OCI-LY3 (cell line): ENCODE measurements at regions not wholly inside any gene's neighbourhood (a gene's known extent, or its start where the extent isn't known, plus 50 kb on each side); places are given as distances from the start of the nearest gene placed in this dataset.

Experiments
- EZH2phosphoT487 ChIP-seq: fragments of 200-600 bp; shearing (Covaris generic); IDR thresholded peaks from 2 replicates; pipeline ENCODE4 v1.6.1; 2018; ENCODE audit warnings: antibody characterized with exemption, mixed run types, low read depth
- TF ChIP-seq, protein P1 (sequence below): fragments of 200-600, 300-600 bp; sonication (generic); IDR thresholded peaks from 2 replicates; pipeline ENCODE4 v1.5.1; 2014; ENCODE audit warnings: antibody characterized with exemption, low read length, low read depth

DNA sequence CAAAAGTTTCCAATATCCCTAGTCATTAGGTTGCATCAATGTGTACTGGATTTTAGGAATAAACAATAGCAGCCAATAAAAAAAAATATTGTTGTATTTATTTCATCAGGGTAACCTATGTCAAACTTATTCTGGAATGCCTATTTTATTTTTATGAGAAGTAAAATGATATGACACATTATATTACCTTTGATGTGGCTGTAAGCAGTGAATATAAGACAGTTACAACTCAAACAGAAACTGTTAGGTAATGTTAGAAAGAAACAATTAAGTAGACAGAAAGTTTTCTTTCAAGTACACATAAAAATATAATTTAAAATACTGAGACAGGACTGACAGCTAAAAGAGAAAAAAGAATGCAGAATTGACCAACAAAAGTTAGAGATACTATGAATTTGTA lies 65.5 kb downstream of the GNG10 start:
- TF ChIP-seq, protein P1, sequence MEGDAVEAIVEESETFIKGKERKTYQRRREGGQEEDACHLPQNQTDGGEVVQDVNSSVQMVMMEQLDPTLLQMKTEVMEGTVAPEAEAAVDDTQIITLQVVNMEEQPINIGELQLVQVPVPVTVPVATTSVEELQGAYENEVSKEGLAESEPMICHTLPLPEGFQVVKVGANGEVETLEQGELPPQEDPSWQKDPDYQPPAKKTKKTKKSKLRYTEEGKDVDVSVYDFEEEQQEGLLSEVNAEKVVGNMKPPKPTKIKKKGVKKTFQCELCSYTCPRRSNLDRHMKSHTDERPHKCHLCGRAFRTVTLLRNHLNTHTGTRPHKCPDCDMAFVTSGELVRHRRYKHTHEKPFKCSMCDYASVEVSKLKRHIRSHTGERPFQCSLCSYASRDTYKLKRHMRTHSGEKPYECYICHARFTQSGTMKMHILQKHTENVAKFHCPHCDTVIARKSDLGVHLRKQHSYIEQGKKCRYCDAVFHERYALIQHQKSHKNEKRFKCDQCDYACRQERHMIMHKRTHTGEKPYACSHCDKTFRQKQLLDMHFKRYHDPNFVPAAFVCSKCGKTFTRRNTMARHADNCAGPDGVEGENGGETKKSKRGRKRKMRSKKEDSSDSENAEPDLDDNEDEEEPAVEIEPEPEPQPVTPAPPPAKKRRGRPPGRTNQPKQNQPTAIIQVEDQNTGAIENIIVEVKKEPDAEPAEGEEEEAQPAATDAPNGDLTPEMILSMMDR = no peak
- no peak for TF ChIP-seq EZH2phosphoT487
